ENCODE measurements at regions not wholly inside any gene's neighbourhood (a gene's known extent, or its start where the extent isn't known, plus 50 kb on each side); places are given as distances from the start of the nearest gene placed in this dataset.

GRCh38 chr2:57793310-57793709 lies 253.3 kb upstream of the VRK2 start:
- CTCF ChIA-PET: no interaction called here
- H3K4me3 Mint-ChIP-seq (ENCODE audit: low read depth, unreplicated experiment): no peak overlapping the region
- TF ChIP-seq CTCF (IDR thresholded peaks at IDR 0.05; ENCODE audit: unreplicated experiment): no peak
- intact Hi-C loops (cut with micrococcal nuclease; ENCODE audit: unreplicated experiment): no loop called here
- H3K36me3 Mint-ChIP-seq (ENCODE audit: insufficient read depth, unreplicated experiment): no peaks in the 10 kb centered on the region
- H3K9me3 Mint-ChIP-seq (ENCODE audit: low read depth, unreplicated experiment): no peaks in the 10 kb centered on the region
- BruUV-seq (replicated peaks): no TSS peak
- H3K27ac Mint-ChIP-seq (ENCODE audit: unreplicated experiment): no peak overlapping the region
- no peaks in the 10 kb centered on the region for H3K27me3 Mint-ChIP-seq (ENCODE audit: unreplicated experiment)
- no peak for DNase-seq
- no peaks in the 10 kb centered on the region for H3K4me1 Mint-ChIP-seq (ENCODE audit: low read depth, unreplicated experiment)

- Mint-ChIP-seq H3K4me1 (ENCODE audit: low read depth, unreplicated experiment) (no peaks in the 10 kb centered on the region), H3K4me3 (ENCODE audit: low read depth, unreplicated experiment) (no peak overlapping the region), H3K27me3 (ENCODE audit: unreplicated experiment) (no peaks in the 10 kb centered on the region), H3K9me3 (ENCODE audit: low read depth, unreplicated experiment) (peaks cover 6% of the 10 kb centered on the region), H3K27ac (ENCODE audit: unreplicated experiment) (no peak overlapping the region), H3K36me3 (ENCODE audit: insufficient read depth, unreplicated experiment) (no peaks in the 10 kb centered on the region)
- CTCF ChIA-PET: no interaction called here
- intact Hi-C loops (cut with micrococcal nuclease; ENCODE audit: unreplicated experiment): no loop called here
- no peak for DNase-seq
- no TSS peak for BruUV-seq (replicated peaks)
- TF ChIP-seq CTCF (IDR thresholded peaks at IDR 0.05; ENCODE audit: unreplicated experiment): no peak
Measured at GRCh38 chr2:57796527-57796926, 250.1 kb upstream of the VRK2 start.

GRCh38 chr2:57798346-57798745 lies 248.3 kb upstream of the VRK2 start:
- BruUV-seq (replicated peaks): no TSS peak
- Mint-ChIP-seq H3K27me3 (ENCODE audit: unreplicated experiment) (no peaks in the 10 kb centered on the region), H3K4me3 (ENCODE audit: low read depth, unreplicated experiment) (no peak overlapping the region), H3K4me1 (ENCODE audit: low read depth, unreplicated experiment) (no peaks in the 10 kb centered on the region), H3K36me3 (ENCODE audit: insufficient read depth, unreplicated experiment) (no peaks in the 10 kb centered on the region), H3K9me3 (ENCODE audit: low read depth, unreplicated experiment) (peaks cover 6% of the 10 kb centered on the region), H3K27ac (ENCODE audit: unreplicated experiment) (no peak overlapping the region)
- no peak for DNase-seq
- CTCF ChIA-PET: no interaction called here
- intact Hi-C loops (cut with micrococcal nuclease; ENCODE audit: unreplicated experiment): no loop called here
- no peak for TF ChIP-seq CTCF (IDR thresholded peaks at IDR 0.05; ENCODE audit: unreplicated experiment)

GRCh38 chr2:57802243-57802642 lies 244.4 kb upstream of the VRK2 start:
- no TSS peak for BruUV-seq (replicated peaks)
- intact Hi-C loops (cut with micrococcal nuclease; ENCODE audit: unreplicated experiment): no loop called here
- CTCF ChIA-PET: no interaction called here
- Mint-ChIP-seq H3K4me3 (ENCODE audit: low read depth, unreplicated experiment) (no peak overlapping the region), H3K36me3 (ENCODE audit: insufficient read depth, unreplicated experiment) (no peaks in the 10 kb centered on the region), H3K9me3 (ENCODE audit: low read depth, unreplicated experiment) (peaks cover 6% of the 10 kb centered on the region), H3K27ac (ENCODE audit: unreplicated experiment) (no peak overlapping the region), H3K27me3 (ENCODE audit: unreplicated experiment) (no peaks in the 10 kb centered on the region), H3K4me1 (ENCODE audit: low read depth, unreplicated experiment) (no peaks in the 10 kb centered on the region)
- DNase-seq: no peak
- no peak for TF ChIP-seq CTCF (IDR thresholded peaks at IDR 0.05; ENCODE audit: unreplicated experiment)

GRCh38 chr2:57804971-57805370 lies 241.6 kb upstream of the VRK2 start:
- DNase-seq: no peak
- no peaks in the 10 kb centered on the region for H3K4me1 Mint-ChIP-seq (ENCODE audit: low read depth, unreplicated experiment)
- CTCF ChIA-PET: no interaction called here
- no peaks in the 10 kb centered on the region for H3K27me3 Mint-ChIP-seq (ENCODE audit: unreplicated experiment)
- TF ChIP-seq CTCF (IDR thresholded peaks at IDR 0.05; ENCODE audit: unreplicated experiment): no peak
- no peak overlapping the region for H3K4me3 Mint-ChIP-seq (ENCODE audit: low read depth, unreplicated experiment)
- no peaks in the 10 kb centered on the region for H3K9me3 Mint-ChIP-seq (ENCODE audit: low read depth, unreplicated experiment)
- intact Hi-C loops (cut with micrococcal nuclease; ENCODE audit: unreplicated experiment): no loop called here
- H3K27ac Mint-ChIP-seq (ENCODE audit: unreplicated experiment): no peak overlapping the region
- no peaks in the 10 kb centered on the region for H3K36me3 Mint-ChIP-seq (ENCODE audit: insufficient read depth, unreplicated experiment)
- BruUV-seq (replicated peaks): no TSS peak

All from Calu3 (cell line).